Parathyroid adenoma (tissue), 2 donors: ENCODE measurements at regions not wholly inside any gene's neighbourhood (a gene's known extent, or its start where the extent isn't known, plus 50 kb on each side); places are given as distances from the start of the nearest gene placed in this dataset.

ENCODE experiments used
- H2AFZ ChIP-seq: fragments of 300-600 bp; sonication (generic); one replicate; pipeline ENCODE4 v1.7.0; 2017; ENCODE audit warnings: antibody characterized with exemption, mild to moderate bottlenecking
- H3K27ac ChIP-seq: fragments of 300-600 bp; sonication (generic); one replicate; pipeline ENCODE4 v1.7.0; 2017
- H3K27me3 ChIP-seq: fragments of 300-600 bp; sonication (generic); one replicate; pipeline ENCODE4 v1.7.0; 2017; ENCODE audit warnings: low read length; ENCODE audit not compliant: control insufficient read depth, insufficient read depth
- H3K36me3 ChIP-seq: fragments of 300-600 bp; sonication (generic); one replicate; pipeline ENCODE4 v1.7.0; 2017; ENCODE audit warnings: low read length; ENCODE audit not compliant: control insufficient read depth, insufficient read depth
- H3K4me1 ChIP-seq: fragments of 300-600 bp; sonication (generic); one replicate; pipeline ENCODE4 v1.7.0; 2017; ENCODE audit warnings: control low read depth
- H3K4me2 ChIP-seq: fragments of 300-600 bp; sonication (generic); one replicate; pipeline ENCODE4 v1.7.0; 2017; ENCODE audit warnings: low read length
- H3K4me3 ChIP-seq: fragments of 300-600 bp; sonication (generic); one replicate; pipeline ENCODE4 v1.7.0; 2017; ENCODE audit warnings: low read depth, low read length
- H3K79me2 ChIP-seq: fragments of 300-600 bp; sonication (generic); one replicate; pipeline ENCODE4 v1.7.0; 2017; ENCODE audit warnings: control low read depth
- H3K9ac ChIP-seq: fragments of 300-600 bp; sonication (generic); one replicate; pipeline ENCODE4 v1.7.0; 2017; ENCODE audit warnings: mild to moderate bottlenecking
- H3K9me3 ChIP-seq: fragments of 300-600 bp; sonication (generic); one replicate; pipeline ENCODE4 v1.7.0; 2017; ENCODE audit warnings: low read length; ENCODE audit not compliant: control insufficient read depth
- TF ChIP-seq, protein P1 (sequence below): fragments of 300-600 bp; sonication (generic); IDR thresholded peaks from one replicate; pipeline ENCODE4 v1.7.0; 2017; ENCODE audit warnings: antibody characterized with exemption, mild to moderate bottlenecking
- donor health status: primary hyperparathyroidism.

DNA sequence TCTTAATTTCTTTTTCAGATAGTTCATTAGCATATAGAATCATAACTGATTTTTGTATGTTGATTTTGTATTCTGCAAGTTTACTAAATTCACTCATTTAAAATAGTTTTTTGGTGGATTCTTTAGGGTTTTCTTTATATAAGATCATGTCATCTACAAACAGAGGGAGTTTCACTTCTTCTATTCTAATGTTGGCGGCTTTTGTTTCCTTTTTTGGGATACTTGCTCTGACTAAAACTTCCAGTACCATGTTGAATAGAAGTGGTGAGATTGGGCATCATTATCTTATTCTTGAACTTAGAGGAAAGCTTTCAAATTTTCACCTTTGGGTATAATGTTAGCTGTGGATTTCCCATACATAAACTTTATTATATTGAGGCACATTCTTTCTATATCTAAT, 296.9 kb downstream of the BCKDHB start:
- no peak overlapping the region for H3K27ac ChIP-seq
- H3K9me3 ChIP-seq, result no peaks in the 10 kb centered on the region
- no peak overlapping the region for H2AFZ ChIP-seq
- H3K4me2 ChIP-seq, result no peak overlapping the region
- H3K36me3 ChIP-seq, result no peaks in the 10 kb centered on the region
- no peaks in the 10 kb centered on the region for H3K4me1 ChIP-seq
- H3K9ac ChIP-seq, result no peak overlapping the region
- no peak overlapping the region for H3K4me3 ChIP-seq
- no peaks in the 10 kb centered on the region for H3K27me3 ChIP-seq
- no peaks in the 10 kb centered on the region for H3K79me2 ChIP-seq
- TF ChIP-seq, protein P1, sequence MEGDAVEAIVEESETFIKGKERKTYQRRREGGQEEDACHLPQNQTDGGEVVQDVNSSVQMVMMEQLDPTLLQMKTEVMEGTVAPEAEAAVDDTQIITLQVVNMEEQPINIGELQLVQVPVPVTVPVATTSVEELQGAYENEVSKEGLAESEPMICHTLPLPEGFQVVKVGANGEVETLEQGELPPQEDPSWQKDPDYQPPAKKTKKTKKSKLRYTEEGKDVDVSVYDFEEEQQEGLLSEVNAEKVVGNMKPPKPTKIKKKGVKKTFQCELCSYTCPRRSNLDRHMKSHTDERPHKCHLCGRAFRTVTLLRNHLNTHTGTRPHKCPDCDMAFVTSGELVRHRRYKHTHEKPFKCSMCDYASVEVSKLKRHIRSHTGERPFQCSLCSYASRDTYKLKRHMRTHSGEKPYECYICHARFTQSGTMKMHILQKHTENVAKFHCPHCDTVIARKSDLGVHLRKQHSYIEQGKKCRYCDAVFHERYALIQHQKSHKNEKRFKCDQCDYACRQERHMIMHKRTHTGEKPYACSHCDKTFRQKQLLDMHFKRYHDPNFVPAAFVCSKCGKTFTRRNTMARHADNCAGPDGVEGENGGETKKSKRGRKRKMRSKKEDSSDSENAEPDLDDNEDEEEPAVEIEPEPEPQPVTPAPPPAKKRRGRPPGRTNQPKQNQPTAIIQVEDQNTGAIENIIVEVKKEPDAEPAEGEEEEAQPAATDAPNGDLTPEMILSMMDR, result no peak

DNA sequence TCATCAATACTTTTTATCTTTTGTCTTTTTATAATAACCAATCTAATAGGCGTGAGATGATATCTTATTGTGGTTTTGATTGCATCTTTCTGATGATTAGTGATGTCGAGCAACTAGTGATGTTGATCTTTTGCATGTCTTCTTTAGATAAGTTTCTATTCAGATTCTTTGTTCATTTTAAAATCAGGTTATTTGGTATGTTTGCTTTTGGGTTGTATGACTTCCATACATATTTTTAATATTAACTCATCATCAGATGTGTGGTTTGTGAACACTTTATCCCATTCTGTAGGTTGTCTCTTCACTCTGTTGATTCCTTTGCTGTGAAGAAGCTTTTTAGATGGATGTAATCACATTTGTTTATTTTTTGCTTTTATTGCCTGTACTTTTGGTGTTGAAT, 295.8 kb downstream of the BCKDHB start:
- Histone ChIP-seq H3K4me2 (no peak overlapping the region), H3K9me3 (no peaks in the 10 kb centered on the region), H3K27me3 (no peaks in the 10 kb centered on the region), H3K4me1 (no peaks in the 10 kb centered on the region), H2AFZ (no peak overlapping the region), H3K4me3 (no peak overlapping the region), H3K9ac (no peak overlapping the region), H3K27ac (no peak overlapping the region), H3K36me3 (no peaks in the 10 kb centered on the region), H3K79me2 (no peaks in the 10 kb centered on the region)
- TF ChIP-seq, protein P1, result no peak
